ENCODE measurements at regions not wholly inside any gene's neighbourhood (a gene's known extent, or its start where the extent isn't known, plus 50 kb on each side); places are given as distances from the start of the nearest gene placed in this dataset.

DNA sequence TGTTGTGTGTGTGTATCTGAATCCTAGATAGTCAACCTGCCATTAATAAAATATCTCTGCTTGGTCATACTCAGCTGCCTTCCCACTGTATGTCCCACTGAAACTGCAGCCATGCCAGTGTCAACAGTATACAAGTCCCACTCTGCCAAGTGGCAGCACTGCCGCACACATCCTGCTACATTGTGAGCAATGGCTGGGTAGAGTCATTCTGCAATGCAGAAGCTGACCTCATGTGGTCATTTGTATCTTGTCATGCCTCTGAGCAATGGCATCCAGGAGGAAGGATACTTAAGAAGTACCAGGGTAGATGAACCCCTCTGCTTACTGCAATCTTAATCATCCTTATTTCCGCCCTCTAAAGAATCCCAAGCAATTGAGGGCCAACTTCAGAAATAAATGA lies 302.2 kb upstream of the DDX18 start:
- ChIA-PET CTCF (no interaction called here), POLR2A (ENCODE audit: unreplicated experiment) (no interaction called here)
- H3K4ac ChIP-seq (ENCODE audit: low read depth, low read length) = no peak overlapping the region
- no peak overlapping the region for H4K91ac ChIP-seq (ENCODE audit: insufficient read depth, low read depth, low read length)
- no peak overlapping the region for H4K5ac ChIP-seq (ENCODE audit: low read depth, low read length)
- BruUV-seq (replicated peaks) = no TSS peak
- H2BK5ac ChIP-seq (ENCODE audit: low read depth, low read length, poor library complexity, severe bottlenecking) = no peak overlapping the region
- H3K14ac ChIP-seq (replicated peaks; ENCODE audit: low read depth, low read length) = no peak overlapping the region
- no peak overlapping the region for H3K4me3 ChIP-seq (ENCODE audit: insufficient read depth, low read depth, low read length)
- no peaks in the 10 kb centered on the region for H3K9me3 ChIP-seq (ENCODE audit: control insufficient read depth, insufficient read depth, low read length)
- no peak overlapping the region for H2BK20ac ChIP-seq (ENCODE audit: low read depth, low read length)
- no peaks in the 10 kb centered on the region for H3K9me1 ChIP-seq (ENCODE audit: insufficient read depth, low read length)
- H2AK5ac ChIP-seq (ENCODE audit: low read depth, low read length) = no peak overlapping the region
- H3K23ac ChIP-seq (ENCODE audit: low read depth, low read length) = no peak overlapping the region
- H3K9ac ChIP-seq (ENCODE audit: low read depth, low read length) = no peak overlapping the region
- H3K4me1 ChIP-seq (ENCODE audit: control insufficient read depth, insufficient read depth, low read length) = no peaks in the 10 kb centered on the region
- no peak for ATAC-seq (ENCODE audit: low read depth)
- no peaks in the 10 kb centered on the region for H4K20me1 ChIP-seq (ENCODE audit: insufficient read depth, low read length)
- no peak overlapping the region for H3K27ac ChIP-seq (ENCODE audit: insufficient read depth, low read length)
- in situ Hi-C loops (cut with MboI; ENCODE audit: low sequenced_read_pairs) (no loop called here), intact Hi-C loops (cut with micrococcal nuclease) (no loop called here), dilution Hi-C loops (cut with HindIII; ENCODE audit: low sequenced_read_pairs, unreplicated experiment) (no loop called here)
- no peaks in the 10 kb centered on the region for H3K27me3 ChIP-seq (ENCODE audit: control insufficient read depth, insufficient read depth, low read length)
- H3K56ac ChIP-seq (ENCODE audit: extremely low read depth, insufficient read depth, low read length) = no peak overlapping the region
- no peak overlapping the region for H2BK120ac ChIP-seq (ENCODE audit: low read depth, low read length)
- H4K8ac ChIP-seq (ENCODE audit: low read depth in 2 of 2, low read length in 2 of 2) = no peak overlapping the region
- no peak overlapping the region for H3K4me2 ChIP-seq (ENCODE audit: low read depth, low read length)
- 80% methylated on average over 1 of the region's 2 CpGs; no CpG with 5 or more reads in 1 of the 2 experiments for WGBS, 2 experiments (ENCODE audit: extremely low coverage in 2 of 2, insufficient read length in 1 of 2)
- TF ChIP-seq RCOR1 (IDR thresholded peaks at IDR 0.05; ENCODE audit: insufficient replicate concordance, low read length) (no peak), CEBPB (IDR thresholded peaks at IDR 0.05; ENCODE audit: low read depth, low read length) (no peak), SMC3 (IDR thresholded peaks at IDR 0.05; ENCODE audit: low read depth, low read length) (no peak), FOS (IDR thresholded peaks at IDR 0.05; ENCODE audit: low read depth, low read length) (no peak), NFE2L2 (IDR thresholded peaks at IDR 0.05; ENCODE audit: low read depth, low read length) (no peak), POLR2A (IDR thresholded peaks at IDR 0.05; ENCODE audit: low read depth, low read length) (no peak), MXI1 (IDR thresholded peaks at IDR 0.05; ENCODE audit: borderline replicate concordance, low read depth, low read length) (no peak), BHLHE40 (IDR thresholded peaks at IDR 0.05; ENCODE audit: low read depth, low read length) (no peak), CHD1 (IDR thresholded peaks at IDR 0.05; ENCODE audit: low read depth, low read length) (no peak), MAFK (IDR thresholded peaks at IDR 0.05; ENCODE audit: low read depth, low read length) (no peak), MAZ (IDR thresholded peaks at IDR 0.05; ENCODE audit: borderline replicate concordance, low read depth, low read length) (no peak), RFX5 (IDR thresholded peaks at IDR 0.05; ENCODE audit: low read depth, low read length) (no peak)
- TF ChIP-seq, protein P1, sequence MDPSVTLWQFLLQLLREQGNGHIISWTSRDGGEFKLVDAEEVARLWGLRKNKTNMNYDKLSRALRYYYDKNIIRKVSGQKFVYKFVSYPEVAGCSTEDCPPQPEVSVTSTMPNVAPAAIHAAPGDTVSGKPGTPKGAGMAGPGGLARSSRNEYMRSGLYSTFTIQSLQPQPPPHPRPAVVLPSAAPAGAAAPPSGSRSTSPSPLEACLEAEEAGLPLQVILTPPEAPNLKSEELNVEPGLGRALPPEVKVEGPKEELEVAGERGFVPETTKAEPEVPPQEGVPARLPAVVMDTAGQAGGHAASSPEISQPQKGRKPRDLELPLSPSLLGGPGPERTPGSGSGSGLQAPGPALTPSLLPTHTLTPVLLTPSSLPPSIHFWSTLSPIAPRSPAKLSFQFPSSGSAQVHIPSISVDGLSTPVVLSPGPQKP (IDR thresholded peaks at IDR 0.05; ENCODE audit: borderline replicate concordance, low read depth, low read length) = no peak
- H2BK15ac ChIP-seq (ENCODE audit: low read depth, low read length) = no peak overlapping the region
- no peak overlapping the region for H3K18ac ChIP-seq (ENCODE audit: low read depth, low read length)
- DNase-seq = no peak
- no peaks in the 10 kb centered on the region for H3K79me1 ChIP-seq (ENCODE audit: low read depth in 1 of 2, low read length in 2 of 2)
- no peak overlapping the region for H2AK9ac ChIP-seq (replicated peaks; ENCODE audit: low read depth, low read length, poor library complexity)
- no peaks in the 10 kb centered on the region for H3K36me3 ChIP-seq (ENCODE audit: control insufficient read depth, insufficient read depth, low read length)
- no peak overlapping the region for H2AFZ ChIP-seq (replicated peaks; ENCODE audit: low read length, poor library complexity)
